ENCODE measurements at regions not wholly inside any gene's neighbourhood (a gene's known extent, or its start where the extent isn't known, plus 50 kb on each side); places are given as distances from the start of the nearest gene placed in this dataset.

- no peak for TF ChIP-seq POLR2A (IDR thresholded peaks at IDR 0.05; ENCODE audit: low read length)
- no peak for TF ChIP-seq GATA1 (IDR thresholded peaks at IDR 0.05; ENCODE audit: low read depth, low read length)
These were observed 116.4 kb upstream of the ROBO2 start for GRCh38 chr3:76923485-76923884.

Measured in erythroblast (primary cell).